NAMALWA (cell line): ENCODE measurements at regions not wholly inside any gene's neighbourhood (a gene's known extent, or its start where the extent isn't known, plus 50 kb on each side); places are given as distances from the start of the nearest gene placed in this dataset.
"Not testable (repeated sequence)": the region's sequence is repeated elsewhere in the genome, so short reads cannot be mapped to it uniquely, and the experiment has no call there.

Experiments used
- DNase-seq: peaks from one replicate; pipeline ENCODE4 v3.0.0-alpha.2; 2015; ENCODE audit warnings: low spot score

DNA sequence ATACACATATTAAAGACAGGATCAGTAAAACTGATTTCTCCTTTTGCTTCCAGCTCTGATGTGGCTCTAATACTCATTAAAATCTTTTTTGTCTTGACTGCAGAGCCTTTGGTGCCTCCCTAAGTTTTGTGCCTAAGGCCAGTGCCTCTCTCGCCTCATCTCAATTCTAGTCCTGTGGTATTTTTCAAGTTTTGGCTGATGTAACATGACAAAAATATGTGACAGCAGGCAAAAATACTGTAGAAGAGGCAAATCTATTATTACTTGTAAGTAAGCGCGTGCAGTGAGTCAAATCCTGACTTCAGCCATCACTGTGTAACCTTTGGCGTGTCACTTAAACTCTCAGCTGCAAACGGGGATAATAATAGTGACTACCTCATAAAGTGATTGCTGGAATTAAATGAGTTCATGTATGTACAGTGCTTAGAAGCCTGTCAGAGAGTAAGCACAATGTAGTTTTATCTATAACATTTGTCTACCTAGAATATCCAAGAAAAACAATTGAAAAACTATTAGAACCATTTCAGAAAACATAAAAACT, 74.0 kb downstream of the MAB21L3 start:
- no peak for DNase-seq

- DNase-seq, result no peak
Observed at GRCh38 chr1:116189481-116189880, 78.3 kb downstream of the MAB21L3 start.

DNA sequence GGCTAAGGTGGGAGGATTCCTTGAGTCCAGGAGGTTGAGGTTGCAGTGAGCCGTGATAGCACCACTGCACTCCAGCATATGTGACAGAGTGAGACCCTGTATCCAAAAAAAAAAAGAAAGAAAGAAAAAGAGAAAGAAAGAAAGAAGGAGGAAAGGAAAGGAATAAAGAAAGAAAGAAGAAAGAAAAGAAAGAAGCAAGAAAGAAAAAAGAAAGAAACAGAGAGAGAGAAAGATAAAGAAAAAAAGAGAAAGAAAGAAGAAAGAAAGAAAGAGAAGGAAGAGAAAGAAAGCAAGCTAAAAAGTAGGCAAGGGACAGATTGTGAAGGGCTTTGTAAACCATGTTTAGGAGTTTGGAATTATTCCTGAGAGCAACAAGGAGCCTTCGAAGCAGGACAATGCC, 80.1 kb downstream of the MAB21L3 start:
- DNase-seq, result no peak

- DNase-seq, result no peak
Observed at GRCh38 chr1:116193768-116194167, 82.6 kb downstream of the MAB21L3 start.

- DNase-seq, result no peak
Observed at GRCh38 chr1:116194568-116194967, 83.4 kb downstream of the MAB21L3 start.

DNA sequence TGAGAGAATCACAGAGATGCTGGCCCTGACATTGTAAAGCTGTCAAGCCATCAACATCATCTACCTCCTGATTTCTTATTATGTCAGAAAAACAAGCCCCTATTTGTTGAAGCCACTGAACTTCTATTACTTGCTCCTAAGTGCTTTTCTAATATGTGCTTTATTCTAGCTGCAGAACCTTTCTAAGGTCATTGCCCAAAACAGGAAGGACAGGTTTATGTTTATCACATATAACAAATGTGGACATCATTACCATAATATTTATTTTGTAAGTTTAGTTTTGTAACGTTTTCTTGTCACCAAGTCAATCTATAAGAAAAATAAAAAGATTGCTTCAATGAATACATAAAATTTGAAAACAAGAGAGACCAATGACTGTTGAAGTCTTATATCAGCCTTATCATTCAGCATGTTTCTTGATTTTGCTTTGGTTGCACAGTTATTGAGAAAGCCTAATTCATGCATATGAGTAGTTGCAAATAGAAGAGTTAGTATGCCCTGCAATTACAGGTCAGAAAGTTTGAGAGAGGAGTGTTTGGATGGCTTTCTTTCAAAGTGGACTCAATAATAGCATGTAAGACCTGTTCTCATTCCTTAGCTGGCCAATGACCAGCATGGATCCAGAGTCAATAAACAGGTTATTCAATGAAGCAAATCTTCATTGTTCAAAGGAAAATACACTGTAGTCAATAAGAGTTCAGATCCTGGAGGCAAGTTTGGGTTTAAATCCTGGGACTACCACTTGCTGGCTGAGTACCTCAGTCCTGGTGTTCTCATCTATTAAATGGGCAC, 84.1 kb downstream of the MAB21L3 start:
- no peak for DNase-seq

DNA sequence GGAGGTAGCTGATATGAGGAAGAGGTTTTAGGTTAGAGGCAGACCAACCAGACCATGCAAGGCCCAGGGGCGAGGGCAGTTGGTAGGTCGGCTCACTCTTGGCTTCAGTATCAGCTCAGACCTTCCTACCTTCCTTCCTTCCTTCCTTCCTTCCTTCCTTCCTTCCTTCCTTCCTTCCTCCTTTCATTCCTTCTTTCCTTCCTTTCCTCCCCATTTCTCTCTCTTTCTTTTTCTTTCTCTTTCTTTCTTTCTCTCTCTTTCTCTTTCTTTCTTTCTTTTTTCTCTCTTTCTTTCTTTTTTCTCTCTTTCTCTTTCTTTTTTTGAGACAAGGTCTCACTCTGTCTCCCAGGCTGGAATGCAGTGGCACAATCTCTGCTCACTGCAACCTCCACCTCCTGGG, 89.1 kb downstream of the MAB21L3 start:
- not testable (repeated sequence) for DNase-seq

GRCh38 chr1:116201911-116202310, 90.7 kb downstream of the MAB21L3 start:
- no peak for DNase-seq

DNA sequence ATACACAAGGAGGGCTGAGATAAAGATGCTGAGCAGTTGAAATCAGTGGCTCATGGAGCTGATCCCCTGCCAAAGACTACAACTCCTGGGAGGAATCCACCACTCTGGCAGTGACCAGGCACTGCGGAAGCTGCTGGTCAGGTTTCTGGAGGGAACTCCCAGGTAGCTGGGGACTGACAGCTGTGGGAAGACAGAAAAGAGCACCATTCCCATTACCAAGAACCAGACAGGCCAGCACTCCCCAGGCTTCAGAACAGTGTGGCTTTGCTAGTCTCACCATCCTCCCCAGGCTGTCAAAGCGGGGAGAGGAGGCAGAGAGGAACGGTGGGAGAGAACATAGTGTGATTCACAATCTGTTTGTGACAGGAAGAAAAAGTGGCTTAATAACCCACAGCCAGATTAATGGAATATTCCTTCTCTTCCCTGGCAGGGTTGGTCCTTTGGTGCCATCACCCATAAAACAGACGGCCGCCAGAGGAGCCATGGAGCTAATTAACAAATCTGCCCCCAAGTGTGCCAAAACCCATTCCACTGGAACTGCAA, 92.1 kb downstream of the MAB21L3 start:
- DNase-seq, result no peak

DNA sequence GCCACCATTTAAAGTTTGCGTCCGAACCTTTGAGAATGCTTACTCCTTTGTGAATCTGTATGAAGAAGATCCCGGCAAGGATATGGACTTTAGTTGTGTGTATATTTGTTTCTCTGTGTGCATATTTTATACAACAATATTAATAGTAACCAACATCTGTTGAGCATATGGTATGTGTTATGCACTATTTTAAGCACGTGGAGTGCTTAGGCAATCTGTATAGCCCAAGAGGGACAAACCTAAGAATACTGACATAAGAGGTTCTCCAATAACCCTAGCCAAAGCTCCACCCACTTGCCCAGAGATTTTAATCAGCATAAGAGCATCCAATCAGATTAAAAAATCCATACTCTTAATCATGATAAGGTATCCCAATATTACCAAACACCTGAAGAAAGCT, 92.7 kb downstream of the MAB21L3 start:
- no peak for DNase-seq

- no peak for DNase-seq
Observed at GRCh38 chr1:116205941-116206679, 94.9 kb downstream of the MAB21L3 start.

- no peak for DNase-seq
Observed at GRCh38 chr1:116207126-116207735, 96.0 kb downstream of the MAB21L3 start.

DNA sequence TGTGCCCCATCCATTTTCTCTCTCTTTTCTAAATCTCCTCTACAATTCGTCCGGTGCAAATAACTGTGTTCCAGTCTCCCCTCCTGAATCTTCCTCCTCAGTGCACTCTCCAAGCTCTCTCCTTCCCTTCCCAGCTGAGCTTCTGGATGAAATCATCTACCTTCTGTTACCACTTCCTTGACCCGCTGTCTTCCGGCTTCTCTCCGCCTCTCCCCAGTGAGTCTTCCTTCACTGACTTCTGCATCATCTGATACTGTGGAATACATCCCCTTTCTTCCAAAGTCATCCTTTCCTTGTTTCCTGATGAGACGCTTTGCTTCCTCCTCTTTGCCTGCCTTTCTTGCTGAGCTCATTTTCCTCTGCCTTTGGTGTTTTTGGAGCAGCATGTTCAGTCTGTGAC, 96.9 kb downstream of the MAB21L3 start:
- no peak for DNase-seq

DNA sequence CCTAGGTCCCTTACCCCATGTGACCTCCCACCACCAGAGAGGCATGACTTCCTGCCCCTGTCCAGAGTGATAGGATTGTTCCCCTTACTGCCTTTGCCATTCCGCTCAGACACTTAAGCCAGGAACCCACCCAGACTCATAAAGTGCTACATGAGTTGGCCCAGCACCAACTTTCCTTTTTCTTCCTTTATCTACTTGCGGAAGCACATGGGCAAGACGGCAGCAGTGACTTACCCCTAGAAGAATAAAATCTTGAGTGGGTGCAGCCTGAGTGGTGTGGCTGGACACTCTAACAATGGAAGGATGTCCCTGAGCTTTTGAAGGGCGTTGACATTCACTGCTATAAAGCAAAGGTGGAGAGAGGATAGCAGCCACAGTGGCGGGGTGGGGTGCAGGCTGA, 100.1 kb downstream of the MAB21L3 start:
- DNase-seq, result no peak

- DNase-seq, result no peak
Observed at GRCh38 chr1:116218922-116219321, 107.7 kb downstream of the MAB21L3 start.

DNA sequence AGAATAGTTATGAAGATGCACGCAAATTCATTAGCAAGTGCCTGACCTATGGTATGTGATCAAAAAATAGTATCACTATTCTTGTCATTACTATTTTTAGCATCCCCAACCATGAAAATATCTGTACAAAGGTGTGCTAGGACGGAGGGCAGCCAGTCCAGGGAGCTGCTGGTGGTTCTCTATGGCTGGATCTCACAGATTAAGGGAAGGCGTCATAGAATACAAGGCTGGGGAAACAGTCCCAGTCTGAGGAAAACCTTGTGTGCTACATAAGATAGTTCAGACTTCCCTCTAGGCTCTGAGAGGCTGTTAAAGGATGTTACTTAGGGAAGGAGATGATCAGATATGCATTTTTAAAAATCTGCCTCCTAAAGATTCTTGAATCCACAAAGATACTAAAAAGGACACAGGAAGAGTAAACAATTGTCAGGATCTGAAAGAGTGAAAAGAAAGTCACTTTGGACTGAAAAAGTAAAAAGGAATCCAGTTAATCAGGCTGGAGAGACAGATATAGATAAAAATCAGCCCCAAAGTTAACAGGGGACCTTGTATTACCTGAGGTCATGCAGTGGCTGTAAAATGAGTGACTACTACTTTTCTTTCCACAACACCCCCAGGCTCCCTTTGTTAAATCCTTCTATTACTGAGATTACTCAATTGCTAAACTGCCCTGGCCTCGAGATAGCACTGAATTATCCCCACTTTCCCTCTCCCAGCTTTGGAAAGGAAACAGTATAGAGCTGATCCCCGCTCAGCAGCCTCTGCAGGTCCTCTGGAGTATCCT, 108.6 kb downstream of the MAB21L3 start:
- DNase-seq, result no peak

DNA sequence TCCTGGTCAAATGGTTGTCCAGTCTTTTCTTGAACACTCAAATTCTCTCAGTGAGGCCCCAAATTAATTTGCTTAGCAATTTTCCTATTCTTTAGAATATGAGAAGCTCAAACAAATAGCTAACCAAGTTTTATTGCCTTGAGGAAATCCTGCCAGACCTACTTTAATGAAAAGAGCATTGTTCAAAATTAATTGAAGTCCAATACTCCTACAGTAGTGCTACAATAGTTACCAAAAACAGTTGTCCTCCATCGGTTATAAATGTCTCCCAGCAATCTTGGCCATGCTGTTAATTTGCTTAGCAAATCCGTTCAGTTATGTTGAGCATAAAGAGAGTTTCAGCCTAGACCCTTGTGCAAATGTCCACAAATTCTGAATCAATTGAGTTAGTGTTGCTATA, 112.9 kb downstream of the MAB21L3 start:
- DNase-seq, result no peak

GRCh38 chr1:116224561-116224960, 113.4 kb downstream of the MAB21L3 start:
- DNase-seq, result no peak

GRCh38 chr1:116226017-116226416, 114.8 kb downstream of the MAB21L3 start:
- DNase-seq, result no peak

DNA sequence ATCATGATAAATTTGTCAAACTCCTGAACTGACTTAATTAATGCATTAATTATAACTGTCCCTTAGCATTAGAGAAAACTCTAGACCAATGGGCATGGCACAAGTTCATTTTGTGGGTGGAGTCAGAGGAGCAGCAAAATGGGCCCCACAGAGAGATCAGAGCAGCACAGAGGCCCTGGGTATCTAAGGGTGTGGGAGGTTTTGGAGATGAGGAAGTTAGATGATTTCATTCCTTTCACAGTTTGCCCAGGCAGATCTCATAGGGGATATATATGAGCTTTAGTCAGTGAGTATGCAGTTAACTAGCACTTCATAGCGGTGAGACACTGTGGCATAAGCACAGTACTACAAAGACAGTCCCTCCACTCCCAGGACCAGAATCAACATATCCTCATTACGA, 117.3 kb downstream of the MAB21L3 start:
- DNase-seq, result no peak

- no peak for DNase-seq
Observed at GRCh38 chr1:116230712-116231111, 119.5 kb downstream of the MAB21L3 start.

GRCh38 chr1:116231752-116232151, 120.6 kb downstream of the MAB21L3 start:
- DNase-seq, result no peak
